ENCODE measurements at regions not wholly inside any gene's neighbourhood (a gene's known extent, or its start where the extent isn't known, plus 50 kb on each side); places are given as distances from the start of the nearest gene placed in this dataset.

DNA sequence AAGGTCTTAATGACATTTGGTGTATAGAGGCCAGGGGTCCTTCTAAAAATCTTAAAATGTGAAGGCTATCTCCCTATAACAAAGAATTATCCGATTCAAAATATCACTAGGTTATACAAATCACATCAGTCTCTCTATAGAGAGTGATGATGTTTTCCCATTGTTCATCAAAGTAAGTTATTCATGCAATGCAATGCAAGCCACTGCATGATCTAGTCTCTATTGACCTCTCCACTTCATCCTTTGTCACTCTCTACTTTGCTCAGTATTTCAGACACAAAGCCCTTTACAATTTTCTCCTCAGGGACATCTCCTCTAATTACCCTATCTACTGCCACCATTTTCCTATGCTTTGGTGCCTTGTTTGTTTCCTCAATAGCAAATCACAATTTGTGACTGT, 628.0 kb downstream of the HTR1B start (continued):
- TF ChIP-seq, protein P1, sequence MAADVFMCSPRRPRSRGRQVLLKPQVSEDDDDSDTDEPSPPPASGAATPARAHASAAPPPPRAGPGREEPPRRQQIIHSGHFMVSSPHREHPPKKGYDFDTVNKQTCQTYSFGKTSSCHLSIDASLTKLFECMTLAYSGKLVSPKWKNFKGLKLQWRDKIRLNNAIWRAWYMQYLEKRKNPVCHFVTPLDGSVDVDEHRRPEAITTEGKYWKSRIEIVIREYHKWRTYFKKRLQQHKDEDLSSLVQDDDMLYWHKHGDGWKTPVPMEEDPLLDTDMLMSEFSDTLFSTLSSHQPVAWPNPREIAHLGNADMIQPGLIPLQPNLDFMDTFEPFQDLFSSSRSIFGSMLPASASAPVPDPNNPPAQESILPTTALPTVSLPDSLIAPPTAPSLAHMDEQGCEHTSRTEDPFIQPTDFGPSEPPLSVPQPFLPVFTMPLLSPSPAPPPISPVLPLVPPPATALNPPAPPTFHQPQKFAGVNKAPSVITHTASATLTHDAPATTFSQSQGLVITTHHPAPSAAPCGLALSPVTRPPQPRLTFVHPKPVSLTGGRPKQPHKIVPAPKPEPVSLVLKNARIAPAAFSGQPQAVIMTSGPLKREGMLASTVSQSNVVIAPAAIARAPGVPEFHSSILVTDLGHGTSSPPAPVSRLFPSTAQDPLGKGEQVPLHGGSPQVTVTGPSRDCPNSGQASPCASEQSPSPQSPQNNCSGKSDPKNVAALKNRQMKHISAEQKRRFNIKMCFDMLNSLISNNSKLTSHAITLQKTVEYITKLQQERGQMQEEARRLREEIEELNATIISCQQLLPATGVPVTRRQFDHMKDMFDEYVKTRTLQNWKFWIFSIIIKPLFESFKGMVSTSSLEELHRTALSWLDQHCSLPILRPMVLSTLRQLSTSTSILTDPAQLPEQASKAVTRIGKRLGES (CRISPR knock-in tag; IDR thresholded peaks at IDR 0.05; ENCODE audit: borderline replicate concordance), result no peak
- TF ChIP-seq ZFP90 (CRISPR knock-in tag; IDR thresholded peaks at IDR 0.05; ENCODE audit: borderline replicate concordance) (no peak), PITX1 (CRISPR knock-in tag; IDR thresholded peaks at IDR 0.05) (no peak), ZNF891 (CRISPR knock-in tag; IDR thresholded peaks at IDR 0.05) (no peak)
- TF ChIP-seq, protein P2, sequence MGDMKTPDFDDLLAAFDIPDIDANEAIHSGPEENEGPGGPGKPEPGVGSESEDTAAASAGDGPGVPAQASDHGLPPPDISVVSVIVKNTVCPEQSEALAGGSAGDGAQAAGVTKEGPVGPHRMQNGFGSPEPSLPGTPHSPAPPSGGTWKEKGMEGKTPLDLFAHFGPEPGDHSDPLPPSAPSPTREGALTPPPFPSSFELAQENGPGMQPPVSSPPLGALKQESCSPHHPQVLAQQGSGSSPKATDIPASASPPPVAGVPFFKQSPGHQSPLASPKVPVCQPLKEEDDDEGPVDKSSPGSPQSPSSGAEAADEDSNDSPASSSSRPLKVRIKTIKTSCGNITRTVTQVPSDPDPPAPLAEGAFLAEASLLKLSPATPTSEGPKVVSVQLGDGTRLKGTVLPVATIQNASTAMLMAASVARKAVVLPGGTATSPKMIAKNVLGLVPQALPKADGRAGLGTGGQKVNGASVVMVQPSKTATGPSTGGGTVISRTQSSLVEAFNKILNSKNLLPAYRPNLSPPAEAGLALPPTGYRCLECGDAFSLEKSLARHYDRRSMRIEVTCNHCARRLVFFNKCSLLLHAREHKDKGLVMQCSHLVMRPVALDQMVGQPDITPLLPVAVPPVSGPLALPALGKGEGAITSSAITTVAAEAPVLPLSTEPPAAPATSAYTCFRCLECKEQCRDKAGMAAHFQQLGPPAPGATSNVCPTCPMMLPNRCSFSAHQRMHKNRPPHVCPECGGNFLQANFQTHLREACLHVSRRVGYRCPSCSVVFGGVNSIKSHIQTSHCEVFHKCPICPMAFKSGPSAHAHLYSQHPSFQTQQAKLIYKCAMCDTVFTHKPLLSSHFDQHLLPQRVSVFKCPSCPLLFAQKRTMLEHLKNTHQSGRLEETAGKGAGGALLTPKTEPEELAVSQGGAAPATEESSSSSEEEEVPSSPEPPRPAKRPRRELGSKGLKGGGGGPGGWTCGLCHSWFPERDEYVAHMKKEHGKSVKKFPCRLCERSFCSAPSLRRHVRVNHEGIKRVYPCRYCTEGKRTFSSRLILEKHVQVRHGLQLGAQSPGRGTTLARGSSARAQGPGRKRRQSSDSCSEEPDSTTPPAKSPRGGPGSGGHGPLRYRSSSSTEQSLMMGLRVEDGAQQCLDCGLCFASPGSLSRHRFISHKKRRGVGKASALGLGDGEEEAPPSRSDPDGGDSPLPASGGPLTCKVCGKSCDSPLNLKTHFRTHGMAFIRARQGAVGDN (CRISPR knock-in tag; IDR thresholded peaks at IDR 0.05), result no peak

DNA sequence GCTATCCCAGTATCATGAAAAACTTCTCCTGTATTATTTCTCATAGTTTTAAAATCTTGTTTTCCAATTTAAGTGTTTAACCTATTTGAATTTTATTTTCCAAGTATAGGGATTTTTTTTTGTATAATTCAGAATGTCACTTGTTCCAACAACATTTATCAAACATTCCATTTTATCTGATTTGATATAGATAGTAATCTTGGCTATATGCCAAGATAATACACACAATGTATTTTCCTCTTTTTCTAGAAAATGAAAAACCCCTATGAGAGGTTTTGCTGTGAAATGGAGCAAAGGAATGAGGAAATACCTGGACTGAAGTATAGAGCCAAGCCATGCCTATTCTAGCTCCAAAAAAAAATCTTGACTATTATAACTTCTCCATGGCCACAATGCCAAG, 628.9 kb downstream of the HTR1B start:
- DNase-seq (ENCODE audit: low spot score) (no peak), ATAC-seq (no peak), FAIRE-seq (no peak)
- Histone ChIP-seq H3K27ac (ENCODE audit: extremely low read length, insufficient read depth, low read length) (no peak overlapping the region), H3K36me3 (replicated peaks in 1 of 2; ENCODE audit: control insufficient read depth in 1 of 2, insufficient read depth in 2 of 2, low read length in 2 of 2) (no peaks in the 10 kb centered on the region), H3K79me2 (ENCODE audit: insufficient read depth, low read length) (no peaks in the 10 kb centered on the region), H3K4me2 (ENCODE audit: low read depth, low read length) (no peak overlapping the region), H3K9ac (ENCODE audit: insufficient read depth, low read depth, low read length) (no peak overlapping the region), H3K27me3 (ENCODE audit: control insufficient read depth in 1 of 2, insufficient read depth in 2 of 2, low read length in 2 of 2) (no peaks in the 10 kb centered on the region), H2AFZ (ENCODE audit: low read length) (no peak overlapping the region), H3K4me3 (replicated peaks in 1 of 3; ENCODE audit: insufficient read depth in 1 of 3, low read depth in 2 of 3, low read length in 3 of 3) (no peak overlapping the region), H3K9me3 (ENCODE audit: low read length) (peaks cover 2% of the 10 kb centered on the region; the same call in 1 of the 2 replicates), H3K4me1 (ENCODE audit: insufficient read depth, low read length) (no peaks in the 10 kb centered on the region), H4K20me1 (ENCODE audit: insufficient read depth, low read length) (no peaks in the 10 kb centered on the region)
- no TSS peak for BruUV-seq (replicated peaks)
- in situ Hi-C loops (cut with HindIII; ENCODE audit: extremely low pct_ligation_motif_present, low pct_unique_long_range_greater_than_20kb), result no loop called here
- ChIA-PET POLR2A (no interaction called here), CTCF (ENCODE audit: low intra/inter-chr PET ratio, low total read pairs) (no interaction called here)
- intact Hi-C loops (cut with micrococcal nuclease; ENCODE audit: unreplicated experiment), result no loop called here
- TF ChIP-seq ZNF207 (IDR thresholded peaks at IDR 0.05; ENCODE audit: borderline replicate concordance) (no peak), RFX1 (IDR thresholded peaks at IDR 0.05) (no peak), SP5 (CRISPR knock-in tag; IDR thresholded peaks at IDR 0.05; ENCODE audit: borderline replicate concordance, low read depth) (no peak), KAT7 (CRISPR knock-in tag; IDR thresholded peaks at IDR 0.05; ENCODE audit: borderline replicate concordance) (no peak), HDAC2 (CRISPR knock-in tag; IDR thresholded peaks at IDR 0.05) (no peak), ZNF383 (CRISPR knock-in tag; IDR thresholded peaks at IDR 0.05; ENCODE audit: borderline replicate concordance) (no peak), KAT8 (CRISPR knock-in tag; IDR thresholded peaks at IDR 0.05) (no peak)
- TF ChIP-seq, protein P3, sequence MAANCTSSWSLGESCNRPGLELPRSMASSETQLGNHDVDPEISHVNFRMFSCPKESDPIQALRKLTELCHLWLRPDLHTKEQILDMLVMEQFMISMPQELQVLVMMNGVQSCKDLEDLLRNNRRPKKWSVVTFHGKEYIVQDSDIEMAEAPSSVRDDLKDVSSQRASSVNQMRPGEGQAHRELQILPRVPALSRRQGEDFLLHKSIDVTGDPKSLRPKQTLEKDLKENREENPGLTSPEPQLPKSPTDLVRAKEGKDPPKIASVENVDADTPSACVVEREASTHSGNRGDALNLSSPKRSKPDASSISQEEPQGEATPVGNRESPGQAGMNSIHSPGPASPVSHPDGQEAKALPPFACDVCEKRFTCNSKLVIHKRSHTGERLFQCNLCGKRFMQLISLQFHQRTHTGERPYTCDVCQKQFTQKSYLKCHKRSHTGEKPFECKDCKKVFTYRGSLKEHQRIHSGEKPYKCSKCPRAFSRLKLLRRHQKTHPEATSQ (CRISPR knock-in tag; IDR thresholded peaks at IDR 0.05; ENCODE audit: borderline replicate concordance), result no peak
- TF ChIP-seq, protein P4, sequence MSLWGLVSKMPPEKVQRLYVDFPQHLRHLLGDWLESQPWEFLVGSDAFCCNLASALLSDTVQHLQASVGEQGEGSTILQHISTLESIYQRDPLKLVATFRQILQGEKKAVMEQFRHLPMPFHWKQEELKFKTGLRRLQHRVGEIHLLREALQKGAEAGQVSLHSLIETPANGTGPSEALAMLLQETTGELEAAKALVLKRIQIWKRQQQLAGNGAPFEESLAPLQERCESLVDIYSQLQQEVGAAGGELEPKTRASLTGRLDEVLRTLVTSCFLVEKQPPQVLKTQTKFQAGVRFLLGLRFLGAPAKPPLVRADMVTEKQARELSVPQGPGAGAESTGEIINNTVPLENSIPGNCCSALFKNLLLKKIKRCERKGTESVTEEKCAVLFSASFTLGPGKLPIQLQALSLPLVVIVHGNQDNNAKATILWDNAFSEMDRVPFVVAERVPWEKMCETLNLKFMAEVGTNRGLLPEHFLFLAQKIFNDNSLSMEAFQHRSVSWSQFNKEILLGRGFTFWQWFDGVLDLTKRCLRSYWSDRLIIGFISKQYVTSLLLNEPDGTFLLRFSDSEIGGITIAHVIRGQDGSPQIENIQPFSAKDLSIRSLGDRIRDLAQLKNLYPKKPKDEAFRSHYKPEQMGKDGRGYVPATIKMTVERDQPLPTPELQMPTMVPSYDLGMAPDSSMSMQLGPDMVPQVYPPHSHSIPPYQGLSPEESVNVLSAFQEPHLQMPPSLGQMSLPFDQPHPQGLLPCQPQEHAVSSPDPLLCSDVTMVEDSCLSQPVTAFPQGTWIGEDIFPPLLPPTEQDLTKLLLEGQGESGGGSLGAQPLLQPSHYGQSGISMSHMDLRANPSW (CRISPR knock-in tag; IDR thresholded peaks at IDR 0.05; ENCODE audit: borderline replicate concordance), result no peak

All from HepG2 (cell line).